DMS153 (cell line): ENCODE measurements at regions not wholly inside any gene's neighbourhood (a gene's known extent, or its start where the extent isn't known, plus 50 kb on each side); places are given as distances from the start of the nearest gene placed in this dataset.
"Not testable (repeated sequence)": the region's sequence is repeated elsewhere in the genome, so short reads cannot be mapped to it uniquely, and the experiment has no call there.

Experiments
- DNase-seq: peaks from one replicate; lab custom pipeline; 2025; lab: John Stamatoyannopoulos, UW

DNA sequence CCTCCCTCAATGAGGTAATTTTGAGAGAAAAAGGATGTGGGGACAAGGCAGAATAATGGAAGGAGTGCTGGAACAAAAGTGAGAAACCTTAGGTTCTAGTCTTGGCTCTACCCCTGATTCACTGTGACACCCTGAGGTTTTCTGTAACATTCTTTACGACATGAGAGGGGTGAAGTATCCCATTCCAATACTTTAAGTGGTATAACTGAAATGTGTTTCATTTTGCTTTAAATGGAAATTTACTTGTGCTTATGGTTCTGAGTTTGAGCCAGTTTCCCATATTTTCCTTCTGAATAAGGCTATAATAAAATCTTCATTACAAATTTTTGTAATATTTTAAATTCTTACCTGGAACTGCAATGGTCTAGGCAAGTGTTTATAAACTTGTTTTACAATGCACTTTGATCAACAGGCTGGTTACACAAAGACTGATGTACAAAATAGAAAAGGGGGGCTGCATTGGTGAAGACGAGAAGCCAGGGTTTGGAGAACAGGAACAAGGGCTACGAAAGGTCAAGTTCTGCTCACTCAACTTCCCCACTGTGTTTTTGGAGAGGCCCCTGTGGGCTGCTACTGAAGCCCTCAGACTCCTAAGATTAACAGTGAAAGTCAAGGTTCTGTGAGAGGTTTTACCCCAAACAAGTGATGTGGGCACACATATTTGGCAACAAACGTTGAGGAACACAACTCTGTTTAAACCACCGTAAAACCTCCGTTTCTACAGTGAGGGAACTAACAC is 171.9 kb upstream of the ELL2 start:
- no peak for DNase-seq

DNA sequence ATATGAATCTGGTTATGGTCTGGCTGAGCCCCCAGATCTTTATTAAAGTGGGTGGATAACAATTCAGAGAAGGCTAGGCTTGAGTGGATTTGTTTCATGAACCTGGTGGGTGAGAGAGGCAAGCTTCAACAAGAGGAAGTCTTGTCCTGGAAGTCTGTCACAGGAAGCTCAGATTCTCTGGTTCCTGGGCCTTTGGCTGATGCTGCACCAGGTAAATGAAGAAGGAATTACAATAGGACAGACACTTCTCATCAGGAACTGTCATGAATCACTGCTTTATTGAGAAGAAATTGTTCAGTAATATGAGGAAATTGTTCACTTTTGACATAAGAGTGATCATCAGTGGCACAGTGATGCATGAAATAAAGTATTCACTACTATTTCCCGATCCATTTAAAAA is 167.6 kb upstream of the ELL2 start:
- DNase-seq = no peak

DNA sequence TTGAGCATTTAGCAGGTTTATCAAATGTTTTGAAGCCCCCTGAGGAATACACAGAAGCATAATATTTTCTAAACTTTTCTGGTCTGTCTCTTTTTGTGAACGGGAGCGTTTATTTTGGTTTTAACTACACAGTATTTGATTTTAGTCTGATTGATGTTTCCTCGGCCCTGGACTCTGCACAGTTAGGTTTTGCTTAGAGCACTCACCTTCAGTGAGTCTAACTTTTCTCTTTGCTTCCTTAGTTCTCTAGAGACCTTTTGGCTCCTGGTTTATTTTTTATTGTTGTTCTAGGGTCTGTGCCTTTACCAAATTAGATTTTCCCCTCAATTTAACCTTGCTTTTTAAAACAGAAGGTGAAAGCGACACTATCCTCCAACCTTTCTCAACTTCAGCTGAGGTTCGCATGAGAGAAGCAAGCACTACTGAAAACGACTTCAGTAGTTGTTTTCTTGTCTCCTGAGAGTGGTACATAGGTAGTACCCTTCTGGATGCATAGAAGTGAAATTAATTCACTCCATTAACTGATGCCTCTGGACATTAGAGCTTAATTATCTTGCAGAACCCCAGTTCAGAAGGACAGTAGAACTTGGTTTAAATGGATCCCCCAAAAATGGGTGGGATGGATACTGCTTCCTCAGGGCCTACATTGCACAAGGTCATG is 166.7 kb upstream of the ELL2 start:
- no peak for DNase-seq

DNA sequence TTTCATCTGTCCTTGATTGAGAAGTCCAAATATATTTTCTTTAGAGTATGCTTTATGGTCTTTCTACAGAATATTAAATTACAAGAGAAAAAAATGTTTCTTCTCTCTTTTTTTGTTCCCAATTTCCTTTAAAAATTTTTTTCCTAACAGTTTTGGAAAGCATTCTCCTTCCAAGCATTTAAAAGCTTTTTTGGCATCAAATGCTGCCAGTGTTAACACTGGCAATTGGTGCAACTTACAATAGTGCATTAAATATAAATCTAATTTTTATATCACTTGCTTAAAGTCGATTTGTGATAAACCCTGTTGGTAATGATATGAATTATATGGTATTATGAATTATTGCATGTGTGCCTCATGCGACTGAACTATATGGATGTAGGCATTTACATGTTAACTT is 165.9 kb upstream of the ELL2 start:
- DNase-seq = no peak

DNA sequence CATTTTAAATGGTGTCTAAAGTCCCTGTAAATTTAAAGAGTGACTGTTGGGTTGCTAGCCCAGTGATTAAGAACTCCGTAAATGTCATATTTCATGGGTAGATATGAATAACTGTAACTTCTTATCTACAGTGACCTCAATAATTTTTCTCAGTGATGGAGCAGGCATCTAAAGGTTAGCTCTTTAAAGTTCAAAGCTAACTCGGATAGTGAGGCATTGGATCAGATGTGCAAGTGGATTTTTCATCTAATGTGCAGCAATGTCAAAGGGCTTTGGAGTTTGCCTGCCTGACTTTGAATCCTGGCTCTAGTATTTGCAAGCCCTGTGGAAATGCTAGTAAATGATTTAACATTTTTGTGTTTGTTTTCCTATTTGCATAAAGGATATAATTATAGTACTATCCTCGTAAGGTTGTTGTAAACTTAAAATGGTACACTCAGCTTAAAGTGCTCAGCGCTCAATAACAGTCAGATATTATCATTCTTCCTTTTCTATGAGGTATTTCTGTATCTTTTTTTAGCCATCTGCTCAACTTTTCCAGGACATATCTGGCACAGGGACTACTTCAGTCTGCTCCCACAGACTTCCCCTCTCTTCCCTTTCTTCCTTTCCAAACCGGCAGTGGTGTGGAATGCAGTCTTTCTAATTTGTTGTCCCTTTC is 163.7 kb upstream of the ELL2 start:
- no peak for DNase-seq

DNA sequence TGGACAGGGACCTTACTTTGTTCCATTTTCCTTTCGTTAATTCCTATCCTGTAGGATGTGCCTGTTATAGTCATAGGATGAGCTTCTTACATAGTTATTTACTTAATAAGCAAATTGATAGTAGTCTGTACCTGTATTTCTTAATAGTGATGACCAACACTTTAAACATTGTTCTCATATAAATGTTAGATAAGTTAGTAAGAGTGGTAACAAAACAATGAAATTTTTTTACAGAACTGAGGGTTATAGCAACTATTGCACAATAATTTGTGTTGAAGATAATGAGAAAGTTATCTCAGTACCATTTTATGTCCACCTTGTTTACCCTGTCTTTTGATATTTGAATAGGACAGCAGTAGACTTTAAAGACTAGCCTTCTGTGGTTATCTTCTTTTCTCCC is 162.9 kb upstream of the ELL2 start:
- DNase-seq = no peak

DNA sequence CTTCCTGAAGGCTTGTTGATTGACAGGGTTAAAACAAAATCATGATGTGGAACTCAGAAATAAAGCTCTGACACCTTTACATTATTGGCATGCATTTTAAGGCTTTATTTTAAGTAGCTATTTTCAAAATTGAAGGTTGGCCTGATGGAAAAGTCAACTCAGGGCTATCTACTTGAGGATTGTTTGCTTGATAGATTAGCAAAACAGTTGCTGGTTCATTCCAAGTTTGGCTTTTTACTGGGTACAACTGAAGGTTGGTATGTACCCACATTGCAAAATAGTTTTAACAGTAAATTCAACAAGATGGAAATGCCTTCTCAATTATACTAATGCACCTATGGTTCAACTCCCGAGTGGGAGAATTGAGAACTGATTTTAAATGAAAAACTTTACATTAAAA is 161.8 kb upstream of the ELL2 start:
- DNase-seq = no peak

DNA sequence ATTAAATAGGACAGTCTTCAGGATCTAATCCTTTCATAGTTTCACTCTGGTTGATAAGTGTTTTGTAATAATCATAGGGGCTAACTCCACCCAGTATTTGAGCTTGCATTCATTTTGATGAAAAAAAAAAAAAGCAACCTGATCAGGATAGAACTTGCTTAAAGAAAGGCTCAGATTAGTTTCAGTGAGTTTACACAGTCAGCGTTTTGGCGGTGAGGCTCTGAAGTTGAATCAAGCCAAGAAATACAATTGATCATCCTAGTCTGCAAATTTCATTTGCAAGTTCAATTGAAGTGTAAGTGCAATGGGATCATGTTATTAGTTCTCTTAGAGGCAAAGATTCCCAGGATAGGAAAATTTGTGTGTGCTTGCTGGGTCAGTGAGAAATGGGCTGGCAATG is 159.7 kb upstream of the ELL2 start:
- no peak for DNase-seq

DNA sequence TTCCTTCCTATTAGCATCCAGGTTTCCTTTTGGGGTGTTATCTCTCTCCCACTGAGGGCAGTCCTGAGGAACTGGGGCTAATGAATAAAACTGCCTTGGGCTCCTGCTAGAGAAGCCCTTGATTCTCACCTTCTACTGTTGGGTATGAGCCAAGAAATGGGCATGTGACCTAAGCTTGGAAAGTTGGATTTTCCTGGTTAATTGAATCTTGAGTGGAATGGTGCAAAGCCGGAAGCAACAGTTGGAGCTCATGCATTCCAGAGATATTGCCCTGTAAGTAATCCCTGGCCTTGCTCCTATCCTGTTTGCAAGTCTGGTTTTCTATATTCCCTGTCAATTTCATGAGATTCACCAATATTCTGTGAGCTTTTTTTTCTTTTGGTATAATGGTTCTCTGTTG is 158.5 kb upstream of the ELL2 start:
- DNase-seq = no peak

DNA sequence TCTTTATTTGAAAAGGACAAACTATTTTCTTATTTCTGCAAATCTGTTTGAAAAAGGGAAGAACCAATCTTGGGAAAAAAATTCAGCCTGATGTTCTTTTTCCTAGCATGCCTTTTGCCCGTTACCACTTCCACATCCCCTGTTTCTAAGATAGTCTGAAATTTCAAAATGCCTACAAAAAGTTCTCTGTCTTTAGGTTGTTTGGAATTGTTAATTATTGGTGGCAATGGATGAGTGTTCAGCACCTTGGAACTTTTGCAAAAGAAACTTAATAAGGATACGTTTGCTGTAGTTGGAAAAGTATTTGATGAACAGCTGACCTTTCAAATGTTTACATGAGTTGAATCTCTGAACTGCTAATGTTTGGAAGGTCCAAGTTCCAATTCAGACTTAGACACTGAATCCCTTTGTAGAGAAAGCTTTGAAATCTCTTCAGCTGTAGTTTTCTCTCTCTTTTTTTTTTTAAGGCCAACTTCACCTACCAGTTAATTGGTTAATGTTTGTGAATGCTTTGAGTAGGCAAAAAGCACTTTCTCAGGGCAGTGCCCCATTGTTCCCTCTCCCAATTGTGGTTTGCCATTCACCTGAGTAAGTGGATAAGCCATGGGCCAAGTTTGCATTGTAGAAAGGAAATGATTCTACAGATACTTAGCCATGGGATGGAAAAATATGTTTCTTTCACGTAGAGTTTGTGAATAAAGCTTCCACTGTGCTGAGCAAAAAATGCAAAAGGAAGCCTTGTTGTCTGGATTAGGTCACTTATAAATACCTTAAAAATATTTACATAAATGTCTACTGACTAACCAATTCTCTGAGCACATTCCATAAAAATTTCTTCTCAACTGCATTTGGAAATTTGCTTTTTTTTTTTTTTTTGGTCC is 156.4 kb upstream of the ELL2 start:
- no peak for DNase-seq

DNA sequence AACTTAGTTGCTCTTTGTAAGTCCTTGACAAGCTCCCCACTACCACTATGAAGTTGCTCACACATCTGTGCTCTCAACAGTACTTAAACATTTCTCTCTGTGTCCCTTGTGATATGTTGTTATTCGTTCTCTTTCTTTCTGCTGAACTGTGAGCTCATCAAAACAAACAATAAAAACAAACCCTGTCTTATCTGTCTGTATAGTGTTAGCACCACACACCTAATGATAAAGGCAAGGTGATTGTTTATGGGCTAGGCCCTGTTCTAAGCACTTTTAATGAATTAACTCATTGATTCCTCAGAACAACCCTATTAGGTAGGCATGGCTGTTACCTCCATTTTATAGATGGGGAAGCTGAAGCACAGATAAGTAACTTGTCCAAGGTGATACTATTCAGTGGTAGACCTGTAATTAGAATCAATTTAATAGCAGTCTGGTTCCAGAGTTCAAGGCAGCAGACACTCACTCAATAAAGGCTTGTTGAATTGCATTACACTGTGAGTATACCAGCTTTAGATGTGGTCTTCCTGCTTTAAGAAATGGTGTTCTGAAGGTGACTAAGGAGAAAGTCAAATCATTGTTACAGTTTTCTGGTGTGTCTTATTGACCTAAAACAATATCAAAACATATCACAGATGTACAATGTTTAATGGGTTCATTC is 153.6 kb upstream of the ELL2 start:
- DNase-seq = no peak

DNA sequence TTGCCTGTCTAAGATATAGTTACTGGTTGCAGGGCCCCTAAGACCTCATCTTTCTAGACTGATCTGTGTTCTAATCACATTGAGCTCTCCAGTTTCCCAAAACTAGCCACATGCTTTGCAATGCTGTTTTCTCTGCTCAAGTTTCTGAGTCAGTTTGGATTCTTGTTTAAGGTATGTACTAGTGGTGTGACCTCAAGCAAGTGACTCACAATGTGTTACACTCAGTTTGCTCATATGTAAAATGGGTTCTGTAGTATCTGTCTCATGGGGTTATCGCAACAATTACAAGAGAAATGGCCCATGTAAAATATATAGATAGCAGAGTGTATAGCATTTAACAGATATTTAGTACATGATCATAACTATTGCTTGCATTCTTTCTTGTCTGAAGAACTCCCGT is 153.1 kb upstream of the ELL2 start:
- no peak for DNase-seq

DNA sequence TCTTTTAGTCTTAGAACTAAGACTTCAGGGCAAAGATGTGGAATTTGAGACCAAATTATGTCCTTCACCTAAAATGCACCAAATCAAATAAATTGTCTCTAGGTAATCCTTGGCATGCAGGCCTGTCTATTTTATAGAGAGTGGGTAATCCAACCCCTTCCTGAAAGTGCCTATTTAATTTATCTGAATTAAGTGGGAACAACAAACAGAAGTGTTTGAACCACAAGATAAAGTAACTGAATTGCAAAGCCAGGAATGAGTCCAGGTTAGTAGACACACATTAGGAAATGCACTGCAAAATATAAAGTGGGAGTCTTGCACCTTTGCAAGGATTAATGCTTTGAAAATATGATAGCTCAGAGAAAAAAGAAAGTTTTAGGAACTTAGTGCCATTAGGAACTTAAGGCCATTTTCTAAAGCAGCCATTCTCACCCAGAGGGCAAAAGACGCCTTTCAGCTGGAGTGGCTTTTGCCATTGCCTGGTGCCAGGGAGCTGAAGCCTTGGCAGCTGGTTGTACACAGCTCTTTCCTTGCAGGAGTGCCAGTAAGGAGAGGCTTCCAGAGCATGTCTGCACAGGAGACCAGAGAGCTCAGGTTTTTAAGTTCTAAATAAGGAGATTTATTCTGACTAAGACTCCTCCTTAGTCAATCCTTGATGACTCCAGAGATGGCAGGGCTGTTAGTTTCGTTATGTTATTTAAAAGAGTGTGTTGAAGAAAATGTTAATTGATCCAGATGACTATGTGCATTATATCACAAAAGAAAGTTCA is 151.7 kb upstream of the ELL2 start:
- DNase-seq = no peak

DNA sequence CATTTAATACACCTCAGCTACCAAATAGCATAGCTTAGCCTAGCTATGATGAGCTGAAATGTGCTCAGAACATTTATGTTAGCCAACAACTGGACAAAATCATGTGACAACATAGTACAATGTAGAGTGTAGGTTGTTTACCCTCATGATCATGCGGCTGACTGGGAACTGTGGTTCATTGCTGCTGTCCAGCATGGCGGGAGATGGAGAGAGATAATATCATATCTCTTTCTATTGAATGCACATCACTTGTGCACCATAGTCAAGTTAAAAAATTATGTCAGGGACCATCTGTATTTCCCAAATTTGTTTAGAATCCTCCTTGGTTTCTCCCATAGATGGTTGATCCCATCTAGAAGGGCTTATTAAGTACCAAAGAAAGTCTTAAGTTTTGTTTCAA is 151.1 kb upstream of the ELL2 start:
- no peak for DNase-seq

DNA sequence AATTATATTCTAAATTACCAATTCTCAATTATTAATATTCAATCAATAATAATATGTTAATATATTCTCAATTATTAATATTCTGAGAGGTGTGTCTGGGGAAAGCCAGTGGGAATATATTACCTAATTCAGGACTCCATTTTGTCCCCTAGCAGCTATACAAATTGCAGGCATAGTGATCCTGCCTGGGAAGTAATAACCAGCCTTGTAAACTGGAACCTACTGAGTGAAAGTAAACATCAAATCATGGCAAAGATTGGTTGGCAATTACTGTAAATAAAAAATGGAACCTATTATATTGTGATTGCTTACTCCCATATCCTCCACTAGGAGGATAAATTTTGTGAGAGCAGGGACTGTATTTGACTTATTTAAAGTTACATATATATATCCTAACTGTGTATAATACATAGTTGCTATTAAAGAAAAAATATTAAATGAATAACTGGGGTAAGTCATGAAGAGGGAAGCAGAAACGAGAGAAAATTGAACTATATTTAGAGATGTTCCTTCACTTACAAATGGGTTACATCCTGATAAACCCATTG is 150.5 kb upstream of the ELL2 start:
- no peak for DNase-seq

DNA sequence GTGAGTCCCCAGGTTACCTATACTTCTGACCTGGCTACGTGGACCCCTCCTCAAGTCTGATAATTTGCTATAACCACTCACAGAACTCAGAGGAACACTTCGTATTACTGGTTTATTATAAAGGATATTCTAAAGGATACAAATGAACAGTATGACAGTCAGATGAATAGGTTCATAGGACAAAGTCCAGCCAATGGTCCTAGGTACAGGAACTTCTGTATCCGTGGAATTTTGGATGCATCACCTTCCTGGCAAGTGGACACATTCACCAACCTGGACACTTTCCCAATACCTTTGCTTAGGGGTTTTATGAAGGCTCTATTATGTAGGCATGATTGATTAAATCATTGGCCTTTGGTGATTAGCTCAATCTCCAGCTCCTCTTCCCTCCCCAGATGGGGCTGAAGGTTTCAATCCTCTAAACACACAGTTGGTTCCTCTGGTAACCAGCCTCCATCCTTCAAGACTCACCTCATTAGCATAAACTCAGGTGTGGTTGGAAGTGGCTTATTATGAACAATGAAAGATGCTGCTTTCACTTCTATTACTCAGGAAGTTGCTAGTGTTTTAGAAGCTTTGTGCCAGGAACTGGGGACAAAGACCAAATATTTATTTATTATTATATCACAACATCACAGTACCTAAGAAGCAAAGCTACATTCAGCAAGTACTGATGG is 149.6 kb upstream of the ELL2 start:
- DNase-seq = no peak

DNA sequence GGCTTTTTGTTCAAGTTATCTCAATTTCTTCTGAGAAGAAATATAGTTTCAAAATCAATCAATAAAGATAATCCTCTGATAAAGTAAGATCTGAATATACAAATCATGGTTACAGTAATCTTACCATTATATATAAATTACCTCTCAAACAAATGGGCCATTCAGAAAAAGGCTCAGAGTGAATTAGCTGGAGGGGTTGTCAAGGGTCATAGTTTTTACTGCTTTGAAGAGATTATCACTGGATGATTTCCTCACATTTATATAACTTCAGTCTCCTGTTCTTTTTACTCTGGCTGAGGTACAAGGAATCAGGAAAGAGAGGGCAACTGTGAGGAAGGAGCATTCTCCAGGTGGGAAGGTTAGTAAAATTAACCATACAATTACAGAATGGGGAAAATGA is 148.6 kb upstream of the ELL2 start:
- DNase-seq = no peak

DNA sequence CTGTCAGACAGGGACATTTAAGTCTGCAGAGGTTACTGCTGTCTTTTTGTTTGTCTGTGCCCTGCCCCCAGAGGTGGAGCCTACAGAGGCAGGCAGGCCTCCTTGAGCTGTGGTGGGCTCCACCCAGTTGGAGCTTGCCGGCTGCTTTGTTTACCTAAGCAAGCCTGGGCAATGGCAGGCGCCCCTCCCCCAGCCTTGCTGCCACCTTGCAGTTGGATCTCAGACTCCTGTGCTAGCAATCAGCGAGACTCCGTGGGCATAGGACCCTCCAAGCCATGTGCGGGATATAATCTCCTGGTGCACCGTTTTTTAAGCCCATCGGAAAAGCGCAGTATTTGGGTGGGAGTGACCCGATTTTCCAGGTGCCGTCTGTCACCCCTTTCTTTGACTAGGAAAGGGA is 147.0 kb upstream of the ELL2 start:
- DNase-seq = not testable (repeated sequence)

DNA sequence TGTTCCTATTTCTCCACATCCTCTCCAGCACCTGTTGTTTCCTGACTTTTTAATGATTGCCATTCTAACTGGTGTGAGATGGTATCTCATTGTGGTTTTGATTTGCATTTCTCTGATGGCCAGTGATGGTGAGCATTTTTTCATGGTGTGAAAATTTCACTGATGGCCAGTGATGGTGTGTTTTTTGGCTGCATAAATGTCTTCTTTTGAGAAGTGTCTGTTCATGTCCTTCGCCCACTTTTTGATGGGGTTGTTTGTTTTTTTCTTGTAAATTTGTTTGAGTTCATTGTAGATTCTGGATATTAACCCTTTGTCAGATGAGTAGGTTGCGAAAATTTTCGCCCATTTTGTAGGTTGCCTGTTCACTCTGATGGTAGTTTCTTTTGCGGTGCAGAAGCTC is 142.2 kb upstream of the ELL2 start:
- not testable (repeated sequence) for DNase-seq

DNA sequence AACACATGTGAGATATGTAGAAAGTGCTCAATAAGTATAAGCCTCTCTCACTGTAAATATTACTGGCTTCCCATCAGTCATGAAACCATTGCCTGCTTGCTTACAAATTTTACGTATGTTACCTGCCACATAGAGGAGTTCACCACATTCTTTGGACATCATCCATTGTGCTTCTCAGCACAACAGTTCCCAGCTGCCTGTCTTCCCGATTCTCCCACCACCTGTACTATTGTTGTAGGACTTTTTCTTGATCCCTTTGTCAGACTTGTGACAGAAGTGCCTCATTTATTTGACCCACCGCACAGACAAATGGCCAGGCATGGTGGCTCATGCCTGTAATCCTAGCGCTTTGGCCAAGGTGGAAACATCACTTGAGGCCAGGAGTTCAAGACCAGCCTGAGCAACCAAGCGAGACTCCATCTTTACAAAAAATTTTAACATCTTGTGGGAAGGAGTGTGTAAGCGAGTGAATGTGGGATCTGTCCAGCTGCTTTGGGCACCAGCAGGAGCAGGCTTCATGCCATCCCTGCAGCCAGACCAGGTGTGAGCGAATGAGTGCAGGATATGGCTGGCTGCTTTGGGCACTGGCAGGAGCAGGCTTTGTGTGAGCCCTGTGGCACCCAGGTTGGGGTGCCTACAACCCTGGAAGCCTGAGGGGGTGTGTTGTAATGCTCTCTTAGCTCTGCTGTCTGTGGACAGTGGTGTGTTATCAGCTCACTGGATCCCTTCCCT is 139.9 kb upstream of the ELL2 start:
- no peak for DNase-seq
